Sigmoid colon (tissue), 6 donors: ENCODE measurements at regions not wholly inside any gene's neighbourhood (a gene's known extent, or its start where the extent isn't known, plus 50 kb on each side); places are given as distances from the start of the nearest gene placed in this dataset.

Source experiments
- DNase-seq: peaks from one replicate; pipeline ENCODE4 v3.0.0-alpha.2; 2019
- H3K27ac ChIP-seq, 4 donors: fragments of 200-600 bp; sonication (generic); one replicate each; pipeline ENCODE4 v1.5.1; 2016 to 2019; ENCODE audit warnings: mild to moderate bottlenecking in 1 of 4
- H3K27me3 ChIP-seq, 3 donors: fragments of 200-600 bp; sonication (generic); one replicate each; pipeline ENCODE4 v1.5.1; 2019; ENCODE audit warnings: mild to moderate bottlenecking in 1 of 3
- H3K36me3 ChIP-seq, 4 donors: fragments of 200-600 bp; sonication (generic); one replicate each; pipeline ENCODE4 v1.5.1; 2016 to 2019
- H3K4me1 ChIP-seq, 4 donors: fragments of 200-600 bp; sonication (generic); one replicate each; pipeline ENCODE4 v1.5.1; 2017 to 2019
- H3K4me3 ChIP-seq, 4 donors: fragments of 200-600 bp; sonication (generic); one replicate each; pipeline ENCODE4 v1.5.1; 2017 to 2019; ENCODE audit warnings: mild to moderate bottlenecking in 2 of 4, moderate library complexity in 1 of 4
- H3K9me3 ChIP-seq, 4 donors: fragments of 200-600 bp in 3 of 4; sonication (generic) in 3 of 4; one replicate each; pipeline versions ENCODE4 v1.5.1 to v1.6.1; 2013 to 2019
- CTCF ChIP-seq, 4 experiments: fragments of 450-650 bp in 3 of 4; fragments of 200-600 bp in 1 of 4; IDR thresholded peaks; one replicate each; pipeline ENCODE4 v1.5.1; 2016 to 2019; ENCODE audit warnings: antibody characterized with exemption in 4 of 4, mild to moderate bottlenecking in 3 of 4, moderate library complexity in 2 of 4
- EP300 ChIP-seq, 4 donors: sonication (generic); formaldehyde crosslinking; IDR thresholded peaks; one replicate each; pipeline ENCODE4 v1.6.1; 2017; ENCODE audit warnings: antibody characterized with exemption in 4 of 4
- POLR2A ChIP-seq, 2 donors: fragments of 450-650 bp; IDR thresholded peaks; one replicate each; pipeline ENCODE4 v1.6.1; 2016; ENCODE audit warnings: antibody characterized with exemption in 2 of 2, mild to moderate bottlenecking in 2 of 2, moderate library complexity in 2 of 2
- POLR2AphosphoS5 ChIP-seq, 4 donors: sonication (generic); formaldehyde crosslinking; IDR thresholded peaks; one replicate each; pipeline ENCODE4 v1.6.1; 2017; ENCODE audit warnings: antibody characterized with exemption in 4 of 4
- WGBS, 2 donors: extraction: QIAGEN DNeasy Blood & Tissue Kit; methylation state at CpG; one replicate each; pipeline ENCODE4 v1.1.7; 2013; 5-methylcytosine and 5-hydroxymethylcytosine counted together
- intact Hi-C: fragments of 100-400 bp; cut with DNase I; formaldehyde crosslinking; loops from one replicate; pipeline ENCODE4 v1.15.1; 2023
- donor health status: healthy with polysubstance abuse.
- donor health status: healthy.

GRCh38 chr12:126989532-126989931, 1277.4 kb upstream of the TMEM132C start:
- intact Hi-C loops = no loop called here
- 64 to 69% methylated on average over 2 of the region's 2 CpGs for WGBS, 2 donors
- TF ChIP-seq CTCF (IDR thresholded peaks at IDR 0.05) = no peak
- no peak for TF ChIP-seq POLR2A (IDR thresholded peaks at IDR 0.05)
- TF ChIP-seq EP300 (IDR thresholded peaks at IDR 0.05) = no peak
- TF ChIP-seq POLR2AphosphoS5 (IDR thresholded peaks at IDR 0.05) = no peak

GRCh38 chr12:126993898-126994297, 1273.1 kb upstream of the TMEM132C start:
- TF ChIP-seq POLR2AphosphoS5 (IDR thresholded peaks at IDR 0.05) (no peak), EP300 (IDR thresholded peaks at IDR 0.05) (no peak), POLR2A (IDR thresholded peaks at IDR 0.05) (no peak), CTCF (IDR thresholded peaks at IDR 0.05) (no peak)
- no peaks in the 10 kb centered on the region for H3K27me3 ChIP-seq
- no peak overlapping the region for H3K27ac ChIP-seq
- H3K36me3 ChIP-seq = no peaks in the 10 kb centered on the region
- H3K4me1 ChIP-seq = no peaks in the 10 kb centered on the region
- no peak for DNase-seq
- H3K9me3 ChIP-seq = peaks cover 0 to 7% (median 0%) of the 10 kb centered on the region in 4 donors
- intact Hi-C loops = no loop called here
- no peak overlapping the region for H3K4me3 ChIP-seq
- WGBS, 2 donors = 94 to 95% methylated on average over 9 of the region's 9 CpGs

More at GRCh38 chr12:126989532-126989931, 1277.4 kb upstream of the TMEM132C start:
- H3K9me3 ChIP-seq = no peaks in the 10 kb centered on the region
- H3K4me3 ChIP-seq = no peak overlapping the region
- no peaks in the 10 kb centered on the region for H3K36me3 ChIP-seq
- no peaks in the 10 kb centered on the region for H3K4me1 ChIP-seq
- no peak overlapping the region for H3K27ac ChIP-seq
- no peaks in the 10 kb centered on the region for H3K27me3 ChIP-seq
- DNase-seq = no peak

GRCh38 chr12:126994599-126994998, 1272.4 kb upstream of the TMEM132C start:
- 15 to 75% methylated on average over 4 of the region's 4 CpGs for WGBS, 2 donors
- DNase-seq = no peak
- Histone ChIP-seq H3K9me3 (peaks cover 0 to 7% (median 0%) of the 10 kb centered on the region in 4 donors), H3K27ac (no peak overlapping the region), H3K4me1 (no peaks in the 10 kb centered on the region), H3K27me3 (no peaks in the 10 kb centered on the region), H3K36me3 (no peaks in the 10 kb centered on the region), H3K4me3 (no peak overlapping the region)
- TF ChIP-seq POLR2A (IDR thresholded peaks at IDR 0.05) (no peak), CTCF (IDR thresholded peaks at IDR 0.05) (no peak), POLR2AphosphoS5 (IDR thresholded peaks at IDR 0.05) (no peak), EP300 (IDR thresholded peaks at IDR 0.05) (no peak)
- intact Hi-C loops = no loop called here

- no peak overlapping the region for H3K27ac ChIP-seq
- no peak for TF ChIP-seq CTCF (IDR thresholded peaks at IDR 0.05)
- no peak for TF ChIP-seq EP300 (IDR thresholded peaks at IDR 0.05)
- TF ChIP-seq POLR2A (IDR thresholded peaks at IDR 0.05) = no peak
- TF ChIP-seq POLR2AphosphoS5 (IDR thresholded peaks at IDR 0.05) = no peak
- DNase-seq = no peak
- no peak overlapping the region for H3K4me3 ChIP-seq
- H3K36me3 ChIP-seq = no peaks in the 10 kb centered on the region
- peaks cover 0 to 7% (median 0%) of the 10 kb centered on the region in 4 donors for H3K9me3 ChIP-seq
- 96% methylated on average over 4 of the region's 4 CpGs for WGBS, 2 donors
- peaks cover 0 to 2% (median 0%) of the 10 kb centered on the region in 3 donors for H3K27me3 ChIP-seq
- intact Hi-C loops = no loop called here
- H3K4me1 ChIP-seq = no peaks in the 10 kb centered on the region
Measured at GRCh38 chr12:126998031-126998430, 1268.9 kb upstream of the TMEM132C start.

- TF ChIP-seq EP300 (IDR thresholded peaks at IDR 0.05) = no peak
- TF ChIP-seq CTCF (IDR thresholded peaks at IDR 0.05) = no peak
- no peak for TF ChIP-seq POLR2A (IDR thresholded peaks at IDR 0.05)
- TF ChIP-seq POLR2AphosphoS5 (IDR thresholded peaks at IDR 0.05) = no peak
- peaks cover 0 to 2% (median 0%) of the 10 kb centered on the region in 3 donors for H3K27me3 ChIP-seq
- H3K27ac ChIP-seq = no peak overlapping the region
- peaks cover 0 to 7% (median 0%) of the 10 kb centered on the region in 4 donors for H3K9me3 ChIP-seq
- WGBS, 2 donors = 68 to 81% methylated on average over 10 of the region's 10 CpGs
- H3K4me3 ChIP-seq = no peak overlapping the region
- no peaks in the 10 kb centered on the region for H3K4me1 ChIP-seq
- no peak for DNase-seq
- no peaks in the 10 kb centered on the region for H3K36me3 ChIP-seq
- intact Hi-C loops = no loop called here
Measured at GRCh38 chr12:126998747-126999285, 1268.2 kb upstream of the TMEM132C start.
